GM06990 (cell line): ENCODE measurements at regions not wholly inside any gene's neighbourhood (a gene's known extent, or its start where the extent isn't known, plus 50 kb on each side); places are given as distances from the start of the nearest gene placed in this dataset.
"Not testable (repeated sequence)": the region's sequence is repeated elsewhere in the genome, so short reads cannot be mapped to it uniquely, and the experiment has no call there.

Experiments
- DNase-seq: peaks from one replicate; pipeline ENCODE4 v3.0.0-alpha.2; 2011; ENCODE audit not compliant: insufficient read length; ENCODE audit errors: extremely low read depth
- H3K27me3 ChIP-seq: replicated peaks from 2 replicates; pipeline ENCODE4 v1.6.0; 2011; ENCODE audit warnings: low read length; ENCODE audit not compliant: control insufficient read depth, insufficient read depth
- H3K36me3 ChIP-seq: 2 replicates; pipeline ENCODE4 v1.5.1; 2011; ENCODE audit warnings: low read length; ENCODE audit not compliant: control insufficient read depth, insufficient read depth
- H3K4me3 ChIP-seq: replicated peaks from 2 replicates; pipeline ENCODE4 v1.5.1; 2011; ENCODE audit warnings: low read depth, mild to moderate bottlenecking, control low read depth, low read length
- TF ChIP-seq, protein P1 (sequence below): IDR thresholded peaks from 2 replicates; pipeline ENCODE4 v1.5.1; 2011; ENCODE audit warnings: low read length, control low read depth, mild to moderate bottlenecking, inconsistent platforms; ENCODE audit not compliant: insufficient read depth, poor library complexity, severe bottlenecking

DNA sequence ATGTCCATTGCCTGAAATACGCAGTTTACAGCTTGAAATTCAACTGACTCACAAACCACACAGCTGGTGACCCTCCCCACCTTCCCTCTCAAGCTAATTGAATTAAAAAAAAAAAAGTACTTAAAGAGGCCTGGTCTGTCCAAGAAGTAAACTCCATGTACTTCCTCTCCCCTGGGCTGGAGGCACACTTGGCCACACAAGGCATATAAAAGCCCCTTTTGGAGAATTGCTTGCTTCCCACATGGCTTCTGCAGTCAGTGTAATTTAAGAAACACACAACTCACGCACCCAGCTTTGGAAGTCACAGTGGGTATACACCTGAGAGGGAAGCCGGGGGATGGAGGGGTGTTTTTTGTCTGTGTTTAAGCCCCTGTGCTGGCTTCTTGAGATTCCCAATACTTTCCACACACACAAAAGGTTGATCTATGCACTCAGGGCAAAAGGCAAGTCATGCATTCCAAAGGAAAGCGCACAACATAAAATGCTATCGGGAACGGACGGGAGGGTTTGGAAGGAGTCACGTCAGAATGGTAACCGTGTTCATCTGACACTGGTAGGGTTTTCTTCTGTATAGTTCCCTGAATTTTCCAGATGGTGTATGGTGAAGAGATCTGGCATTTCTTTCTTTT is 106.6 kb upstream of the ALDH1A3 start:
- no peak overlapping the region for H3K4me3 ChIP-seq
- no peaks in the 10 kb centered on the region; the same call in none of the 2 replicates for H3K27me3 ChIP-seq
- TF ChIP-seq, protein P1, sequence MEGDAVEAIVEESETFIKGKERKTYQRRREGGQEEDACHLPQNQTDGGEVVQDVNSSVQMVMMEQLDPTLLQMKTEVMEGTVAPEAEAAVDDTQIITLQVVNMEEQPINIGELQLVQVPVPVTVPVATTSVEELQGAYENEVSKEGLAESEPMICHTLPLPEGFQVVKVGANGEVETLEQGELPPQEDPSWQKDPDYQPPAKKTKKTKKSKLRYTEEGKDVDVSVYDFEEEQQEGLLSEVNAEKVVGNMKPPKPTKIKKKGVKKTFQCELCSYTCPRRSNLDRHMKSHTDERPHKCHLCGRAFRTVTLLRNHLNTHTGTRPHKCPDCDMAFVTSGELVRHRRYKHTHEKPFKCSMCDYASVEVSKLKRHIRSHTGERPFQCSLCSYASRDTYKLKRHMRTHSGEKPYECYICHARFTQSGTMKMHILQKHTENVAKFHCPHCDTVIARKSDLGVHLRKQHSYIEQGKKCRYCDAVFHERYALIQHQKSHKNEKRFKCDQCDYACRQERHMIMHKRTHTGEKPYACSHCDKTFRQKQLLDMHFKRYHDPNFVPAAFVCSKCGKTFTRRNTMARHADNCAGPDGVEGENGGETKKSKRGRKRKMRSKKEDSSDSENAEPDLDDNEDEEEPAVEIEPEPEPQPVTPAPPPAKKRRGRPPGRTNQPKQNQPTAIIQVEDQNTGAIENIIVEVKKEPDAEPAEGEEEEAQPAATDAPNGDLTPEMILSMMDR = no peak
- DNase-seq = no peak
- H3K36me3 ChIP-seq = no peaks in the 10 kb centered on the region

DNA sequence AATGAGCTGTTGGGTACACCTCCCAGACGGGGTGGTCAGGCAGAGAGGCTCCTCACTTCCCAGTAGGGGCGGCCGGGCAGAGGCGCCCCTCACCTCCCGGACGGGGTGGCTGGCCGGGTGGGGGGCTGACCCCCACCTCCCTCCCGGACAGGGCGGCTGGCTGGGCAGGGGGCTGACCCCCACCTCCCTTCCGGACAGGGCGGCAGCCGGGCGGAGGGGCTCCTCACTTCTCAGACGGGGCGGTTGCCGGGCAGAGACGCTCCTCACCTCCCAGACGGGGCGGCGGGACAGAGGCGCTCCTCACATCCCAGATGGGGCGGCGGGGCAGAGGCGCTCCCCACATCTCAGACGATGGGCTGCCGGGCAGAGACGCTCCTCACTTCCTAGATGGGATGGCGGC is 105.6 kb upstream of the ALDH1A3 start:
- not testable (repeated sequence) for H3K27me3 ChIP-seq, DNase-seq, H3K36me3 ChIP-seq, H3K4me3 ChIP-seq

DNA sequence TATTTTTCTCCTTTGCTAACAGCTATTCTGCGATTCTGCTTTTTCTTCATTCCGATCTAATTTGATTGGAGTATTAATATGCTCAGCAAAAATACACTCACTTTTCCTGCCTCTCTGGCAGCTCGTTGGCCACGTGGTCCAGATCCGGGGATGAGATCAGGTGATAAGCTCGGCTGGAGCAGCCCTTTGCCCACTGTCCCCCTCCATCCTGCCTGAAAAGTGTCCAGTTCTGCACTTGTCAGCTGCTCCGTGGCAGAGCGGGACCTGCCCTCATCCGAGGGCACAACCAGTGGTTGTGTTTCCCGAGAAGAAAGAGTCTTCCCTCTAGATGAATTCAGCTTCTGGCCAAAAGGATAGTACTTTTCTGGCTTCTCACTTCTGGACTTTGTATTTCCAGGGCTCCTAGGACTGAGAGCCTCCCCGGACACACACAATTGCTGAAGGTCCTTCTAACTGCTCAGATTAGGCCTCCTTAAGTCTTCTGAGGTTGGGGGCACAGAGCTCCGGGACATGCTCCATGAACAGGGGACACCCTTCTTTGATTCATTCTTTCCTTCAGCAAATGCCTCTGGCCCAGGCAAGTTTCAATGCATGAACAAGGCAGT is 103.9 kb upstream of the ALDH1A3 start:
- no peaks in the 10 kb centered on the region; the same call in none of the 2 replicates for H3K27me3 ChIP-seq
- TF ChIP-seq, protein P1 = no peak
- no peak for DNase-seq
- H3K36me3 ChIP-seq = no peaks in the 10 kb centered on the region
- no peak overlapping the region for H3K4me3 ChIP-seq

DNA sequence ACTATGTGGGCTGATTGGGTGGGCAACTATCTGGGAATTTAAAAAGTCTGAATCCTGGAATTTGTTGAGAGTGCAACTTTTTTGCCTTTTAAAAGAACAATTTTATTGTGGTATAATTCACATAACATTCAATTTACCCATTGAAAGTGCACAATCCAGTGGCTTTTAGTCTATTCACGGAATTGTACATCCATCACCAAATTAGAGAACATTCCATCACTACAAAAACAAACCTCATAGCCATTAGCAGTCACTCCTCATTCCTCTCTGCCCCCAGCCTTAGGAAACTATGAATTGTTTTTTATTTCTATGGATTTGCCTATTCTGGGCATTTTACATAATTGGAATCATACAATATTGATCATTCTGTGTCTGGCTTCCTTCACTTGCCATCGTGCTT is 101.8 kb upstream of the ALDH1A3 start:
- Histone ChIP-seq H3K4me3 (no peak overlapping the region), H3K27me3 (peaks cover 1% of the 10 kb centered on the region; the same call in 1 of the 2 replicates), H3K36me3 (no peaks in the 10 kb centered on the region)
- TF ChIP-seq, protein P1 = no peak
- no peak for DNase-seq

DNA sequence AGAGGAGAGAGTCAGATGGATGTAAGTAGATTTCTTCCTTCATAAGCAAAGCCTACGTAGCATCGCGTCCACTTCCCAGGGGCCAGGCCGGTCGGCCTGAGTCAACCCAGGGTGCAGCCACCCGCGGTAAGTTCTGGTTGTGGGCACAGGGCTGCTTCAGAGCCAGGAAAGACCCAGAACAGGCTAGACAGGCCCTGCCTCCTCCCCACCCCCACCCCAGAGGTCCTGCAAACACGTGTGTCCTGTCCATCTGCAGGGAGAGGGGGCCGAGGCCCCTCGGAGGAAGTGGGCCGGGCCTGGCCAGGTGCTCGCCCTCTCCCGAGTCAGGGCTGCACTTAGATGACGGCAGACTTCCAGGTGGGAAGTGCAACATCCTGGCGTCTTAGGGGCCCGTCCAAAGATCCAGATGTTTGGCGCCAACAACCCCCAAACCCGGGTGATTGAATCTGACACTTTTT is 100.8 kb upstream of the ALDH1A3 start:
- no peak for DNase-seq
- Histone ChIP-seq H3K27me3 (peaks cover 3% of the 10 kb centered on the region), H3K36me3 (no peaks in the 10 kb centered on the region), H3K4me3 (no peak overlapping the region)
- TF ChIP-seq, protein P1 = no peak

DNA sequence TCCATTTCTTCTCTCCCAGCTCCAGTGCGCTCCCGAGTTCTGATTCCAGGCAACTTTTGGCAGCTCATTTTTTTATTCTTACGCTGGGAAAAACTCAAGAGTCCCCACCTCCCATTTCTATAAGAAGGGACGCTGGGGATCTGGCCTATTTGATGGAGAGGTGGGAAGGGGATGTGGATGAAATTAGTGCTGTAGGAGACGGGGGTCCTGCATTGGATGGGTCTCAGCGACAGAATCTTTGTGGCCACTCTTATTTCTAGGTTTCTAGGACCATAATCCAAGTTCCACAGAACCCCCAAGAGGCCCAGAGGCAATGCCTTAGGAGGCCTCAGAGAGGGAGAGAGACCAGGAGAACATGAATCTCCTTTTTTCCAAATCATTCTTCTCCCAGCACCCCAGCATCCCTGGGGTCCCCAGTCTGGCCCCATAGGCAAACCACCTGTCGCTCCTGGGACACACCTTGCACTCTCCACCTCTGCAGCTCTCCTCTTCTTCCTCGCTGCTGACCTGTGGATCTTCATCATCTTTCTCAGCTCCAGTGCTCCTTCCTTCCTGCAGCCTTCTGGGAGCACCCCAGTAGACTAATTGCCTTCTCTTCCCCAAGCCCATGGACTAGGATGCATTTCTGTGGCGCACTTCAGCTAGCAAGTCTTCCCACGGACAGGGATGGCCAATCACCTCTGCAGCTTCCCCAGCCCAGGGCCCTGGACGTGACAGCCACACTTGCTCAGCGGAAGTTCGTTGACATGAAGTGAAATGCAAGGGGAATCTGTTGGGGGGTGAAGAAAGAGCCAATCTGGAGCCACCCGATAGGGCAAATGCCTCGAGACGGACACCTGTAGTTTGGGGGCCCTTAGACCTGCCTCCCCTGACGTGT is 100.1 kb upstream of the ALDH1A3 start:
- Histone ChIP-seq H3K4me3 (no peak overlapping the region), H3K27me3 (peaks cover 3% of the 10 kb centered on the region), H3K36me3 (no peaks in the 10 kb centered on the region)
- DNase-seq = no peak
- TF ChIP-seq, protein P1 = no peak
